IMR-90 (cell line): ENCODE measurements at regions not wholly inside any gene's neighbourhood (a gene's known extent, or its start where the extent isn't known, plus 50 kb on each side); places are given as distances from the start of the nearest gene placed in this dataset.

Source experiments
- ATAC-seq: fragments of 200-7000 bp; cut with Tn5 transposase; 2 replicates; pipeline ENCODE4 v1.9.1; 2020; ENCODE audit warnings: low read depth, mild to moderate bottlenecking, moderate library complexity
- BruUV-seq: library from RNA; stranded (reverse); fragments of 400-500 nt; replicated peaks from 2 replicates; lab custom pipeline; 2021; lab: Mats Ljungman, UMichigan
- CTCF ChIA-PET: fragments of 300-600 bp; formaldehyde crosslinking; extraction: SDS; loops from one replicate; lab custom pipeline; 2021; ENCODE audit warnings: antibody characterized with exemption; lab: Yijun Ruan, JAX
- POLR2A ChIA-PET: fragments of 300-600 bp; sonication (Branson Sonifier 250); formaldehyde crosslinking; loops from one replicate; lab custom pipeline; 2022; ENCODE audit warnings: antibody characterized with exemption; ENCODE audit not compliant: unreplicated experiment; lab: Charles Lee
- DNase-seq: peaks from one replicate; pipeline ENCODE4 v3.0.0; 2013
- H2AFZ ChIP-seq: replicated peaks from 2 replicates; pipeline ENCODE3; 2013; ENCODE audit warnings: low read length, mild to moderate bottlenecking; ENCODE audit not compliant: poor library complexity
- H2AK5ac ChIP-seq: 2 replicates; pipeline ENCODE4 v1.6.1; 2013; ENCODE audit warnings: low read depth, low read length, inconsistent platforms
- H2AK9ac ChIP-seq: replicated peaks from 2 replicates; pipeline ENCODE3; 2013; ENCODE audit warnings: mild to moderate bottlenecking, low read depth, low read length, moderate library complexity; ENCODE audit not compliant: poor library complexity
- H2BK120ac ChIP-seq: 2 replicates; pipeline ENCODE4 v1.6.1; 2013; ENCODE audit warnings: low read depth, low read length, inconsistent platforms
- H2BK15ac ChIP-seq: 3 replicates; pipeline ENCODE4 v1.6.1; 2013; ENCODE audit warnings: low read depth, low read length, inconsistent platforms
- H2BK20ac ChIP-seq: 2 replicates; pipeline ENCODE4 v1.6.1; 2013; ENCODE audit warnings: low read depth, mild to moderate bottlenecking, inconsistent platforms, low read length, moderate library complexity
- H2BK5ac ChIP-seq: 2 replicates; pipeline ENCODE4 v1.6.1; 2013; ENCODE audit warnings: mild to moderate bottlenecking, low read depth, low read length, inconsistent platforms; ENCODE audit not compliant: poor library complexity, severe bottlenecking
- H3K14ac ChIP-seq: replicated peaks from 2 replicates; pipeline ENCODE4 v1.6.1; 2013; ENCODE audit warnings: low read depth, low read length, inconsistent platforms
- H3K18ac ChIP-seq: 2 replicates; pipeline ENCODE4 v1.6.1; 2013; ENCODE audit warnings: low read depth, low read length, control low read depth
- H3K23ac ChIP-seq: 2 replicates; pipeline ENCODE4 v1.6.1; 2013; ENCODE audit warnings: low read depth, low read length, inconsistent platforms
- H3K27ac ChIP-seq: 2 replicates; pipeline ENCODE4 v1.5.1; 2013; ENCODE audit warnings: mild to moderate bottlenecking, control low read depth, low read length; ENCODE audit not compliant: insufficient read depth
- H3K27me3 ChIP-seq: 2 replicates; pipeline ENCODE4 v1.6.1; 2013; ENCODE audit warnings: low read length; ENCODE audit not compliant: control insufficient read depth, insufficient read depth
- H3K36me3 ChIP-seq: 2 replicates; pipeline ENCODE4 v1.6.1; 2013; ENCODE audit warnings: low read length, mixed read lengths; ENCODE audit not compliant: control insufficient read depth, insufficient read depth
- H3K4ac ChIP-seq: 2 replicates; pipeline ENCODE4 v1.6.1; 2013; ENCODE audit warnings: low read depth, low read length, inconsistent platforms
- H3K4me1 ChIP-seq: 2 replicates; pipeline ENCODE4 v1.6.1; 2013; ENCODE audit warnings: low read length, mixed read lengths; ENCODE audit not compliant: control insufficient read depth, insufficient read depth
- H3K4me2 ChIP-seq: 2 replicates; pipeline ENCODE4 v1.6.1; 2013; ENCODE audit warnings: low read depth, mild to moderate bottlenecking, control low read depth, low read length, moderate library complexity
- H3K4me3 ChIP-seq: 2 replicates; pipeline ENCODE4 v1.5.1; 2013; ENCODE audit warnings: low read depth, mild to moderate bottlenecking, control low read depth, low read length, moderate library complexity; ENCODE audit not compliant: insufficient read depth
- H3K56ac ChIP-seq: 2 replicates; pipeline ENCODE4 v1.6.1; 2013; ENCODE audit warnings: low read length, inconsistent platforms; ENCODE audit not compliant: insufficient read depth; ENCODE audit errors: extremely low read depth
- H3K79me1 ChIP-seq, 2 experiments: 2 replicates each; pipeline ENCODE4 v1.6.1; 2013; ENCODE audit warnings: low read length in 2 of 2, inconsistent platforms in 1 of 2, low read depth in 1 of 2
- H3K9ac ChIP-seq: 2 replicates; pipeline ENCODE4 v1.6.1; 2013; ENCODE audit warnings: low read depth, low read length, control low read depth
- H3K9me1 ChIP-seq: 2 replicates; pipeline ENCODE4 v1.6.1; 2013; ENCODE audit warnings: low read length, inconsistent platforms; ENCODE audit not compliant: insufficient read depth
- H3K9me3 ChIP-seq: 2 replicates; pipeline ENCODE4 v1.6.1; 2013; ENCODE audit warnings: low read length; ENCODE audit not compliant: control insufficient read depth, insufficient read depth
- H4K20me1 ChIP-seq: 2 replicates; pipeline ENCODE4 v1.6.1; 2013; ENCODE audit warnings: low read length, inconsistent platforms; ENCODE audit not compliant: insufficient read depth
- H4K5ac ChIP-seq: 2 replicates; pipeline ENCODE4 v1.6.1; 2013; ENCODE audit warnings: mild to moderate bottlenecking, low read depth, low read length, control low read depth
- H4K8ac ChIP-seq, 2 experiments: 2 replicates each; pipeline ENCODE4 v1.6.1; 2013; ENCODE audit warnings: low read depth in 2 of 2, low read length in 2 of 2, control low read depth in 1 of 2, inconsistent platforms in 1 of 2
- H4K91ac ChIP-seq: 2 replicates; pipeline ENCODE4 v1.6.1; 2013; ENCODE audit warnings: low read depth, low read length, inconsistent platforms; ENCODE audit not compliant: insufficient read depth
- CHD1 ChIP-seq: IDR thresholded peaks from 2 replicates; pipeline ENCODE4 v1.6.1; 2012; ENCODE audit warnings: low read depth, low read length, improper control_type of control experiment
- CTCF ChIP-seq: conservative IDR thresholded peaks from 2 replicates; pipeline ENCODE4 v1.5.1; 2012; ENCODE audit warnings: mild to moderate bottlenecking, low read depth, low read length, improper control_type of control experiment
- ELK1 ChIP-seq: fragments of 150-350 bp; IDR thresholded peaks from 2 replicates; pipeline ENCODE4 v1.6.1; 2016; ENCODE audit warnings: low read depth, mild to moderate bottlenecking, low read length, moderate library complexity, borderline replicate concordance
- MAFK ChIP-seq: IDR thresholded peaks from 2 replicates; pipeline ENCODE4 v1.6.1; 2012; ENCODE audit warnings: low read depth, low read length, improper control_type of control experiment
- POLR2A ChIP-seq: IDR thresholded peaks from 2 replicates; pipeline ENCODE4 v1.6.1; 2012; ENCODE audit warnings: mild to moderate bottlenecking, low read depth, low read length
- RAD21 ChIP-seq: IDR thresholded peaks from 2 replicates; pipeline ENCODE4 v1.6.1; 2012; ENCODE audit warnings: low read length, improper control_type of control experiment
- RFX5 ChIP-seq: IDR thresholded peaks from 2 replicates; pipeline ENCODE4 v1.8.0; 2012; ENCODE audit warnings: low read depth, mild to moderate bottlenecking, low read length, moderate library complexity
- WGBS, 2 experiments: methylation state at CpG; one replicate each; pipeline versions ENCODE4 v1.1.5 to v1.1.7; 2013; ENCODE audit warnings: missing lambda C conversion rate in 2 of 2; ENCODE audit not compliant: insufficient read length in 1 of 2; ENCODE audit errors: extremely low coverage in 2 of 2; 5-methylcytosine and 5-hydroxymethylcytosine counted together
- dilution Hi-C: fragments of 300-500 bp; cut with HindIII; formaldehyde crosslinking; loops from one replicate; pipeline ENCODE4 v1.14.3; 2018; ENCODE audit warnings: low sequenced_read_pairs; ENCODE audit not compliant: unreplicated experiment
- in situ Hi-C: fragments of 300-500 bp; cut with MboI; formaldehyde crosslinking; loops from 3 replicates; pipeline ENCODE4 v1.14.3; 2019; ENCODE audit warnings: low sequenced_read_pairs, inconsistent platforms, mixed read lengths
- intact Hi-C: fragments of 100-400 bp; cut with micrococcal nuclease; formaldehyde crosslinking; loops from 2 replicates; pipeline ENCODE4 v1.10.0; 2022

GRCh38 chr1:208397286-208397685 is 153.1 kb upstream of the PLXNA2 start:
- Histone ChIP-seq H4K91ac (no peak overlapping the region), H3K36me3 (no peaks in the 10 kb centered on the region), H3K79me1 (no peaks in the 10 kb centered on the region), H2BK5ac (no peak overlapping the region), H3K9me1 (no peaks in the 10 kb centered on the region), H3K56ac (no peak overlapping the region), H2AFZ (no peak overlapping the region), H4K5ac (no peak overlapping the region), H3K27ac (no peak overlapping the region), H3K27me3 (no peaks in the 10 kb centered on the region), H3K18ac (no peak overlapping the region), H3K23ac (no peak overlapping the region), H2BK120ac (no peak overlapping the region), H2AK5ac (no peak overlapping the region), H3K4me1 (no peaks in the 10 kb centered on the region), H2BK15ac (no peak overlapping the region), H4K8ac (no peak overlapping the region), H3K9ac (no peak overlapping the region), H3K4me2 (no peak overlapping the region), H3K14ac (no peak overlapping the region), H3K4ac (no peak overlapping the region), H2BK20ac (no peak overlapping the region), H4K20me1 (no peaks in the 10 kb centered on the region), H2AK9ac (no peak overlapping the region), H3K9me3 (0 out of 2 replicates have a peak, but pooled peaks cover 4% of the 10 kb centered on the region), H3K4me3 (no peak overlapping the region)
- ChIA-PET CTCF (no interaction called here), POLR2A (no interaction called here)
- dilution Hi-C loops: no loop called here
- no peak for DNase-seq
- WGBS, 2 experiments: no CpG with 5 or more reads among the region's 5 CpGs
- no TSS peak for BruUV-seq
- in situ Hi-C loops: no loop called here
- TF ChIP-seq ELK1 (no peak), RAD21 (no peak), CHD1 (no peak), POLR2A (no peak), RFX5 (no peak), MAFK (no peak), CTCF (no peak)
- no peak for ATAC-seq
- intact Hi-C loops: no loop called here
